ENCODE measurements at regions not wholly inside any gene's neighbourhood (a gene's known extent, or its start where the extent isn't known, plus 50 kb on each side); places are given as distances from the start of the nearest gene placed in this dataset.

DNA sequence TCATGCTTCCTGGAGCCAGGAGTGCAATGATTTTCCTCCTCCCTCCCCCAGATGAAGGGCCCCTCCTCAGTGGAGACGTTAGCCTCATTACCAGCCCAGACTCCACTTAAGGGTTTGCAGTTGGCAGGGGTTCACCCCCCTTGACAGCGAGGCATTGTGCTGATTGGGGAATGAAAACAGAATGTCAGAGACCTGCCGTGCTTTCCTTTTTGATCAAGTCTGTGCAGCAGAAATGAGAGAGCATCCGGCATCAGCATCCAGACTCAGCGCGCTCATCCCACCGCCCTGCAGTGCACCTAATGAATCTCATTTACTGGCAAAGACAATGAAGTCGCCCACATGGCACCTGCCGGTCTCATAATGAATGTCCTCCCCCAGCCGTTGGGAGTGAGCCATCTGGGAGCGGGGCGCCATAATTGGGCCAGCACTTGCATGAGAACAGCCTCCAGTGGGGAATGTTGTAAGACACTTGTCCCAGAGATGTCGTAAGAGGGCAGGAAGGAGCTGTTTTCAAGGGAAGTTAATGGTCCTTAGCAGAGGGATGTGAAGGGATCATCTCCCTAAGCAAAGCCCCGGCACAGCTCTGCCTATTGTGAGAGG is 98.3 kb upstream of the UQCRFS1 start:
- Histone ChIP-seq H3K9me2 (ENCODE audit: insufficient read depth) (no peaks in the 10 kb centered on the region), H3K9me3 (ENCODE audit: control insufficient read depth in 1 of 2, insufficient read depth in 1 of 2, low read depth in 1 of 2, low read length in 2 of 2) (no peaks in the 10 kb centered on the region), H2AFZ (ENCODE audit: low read depth, low read length, poor library complexity, severe bottlenecking) (no peak overlapping the region), H3K36me3 (ENCODE audit: control insufficient read depth in 1 of 2, insufficient read depth in 2 of 2, low read length in 2 of 2) (no peaks in the 10 kb centered on the region), H3K4me3 (replicated peaks in 1 of 2; ENCODE audit: low read depth in 1 of 2, low read length in 2 of 2) (no peak overlapping the region), H3K79me2 (ENCODE audit: insufficient read depth, low read length) (no peaks in the 10 kb centered on the region), H3K9ac (ENCODE audit: low read length) (no peak overlapping the region), H3K27ac (ENCODE audit: low read depth, low read length) (no peak overlapping the region), H4K20me1 (ENCODE audit: insufficient read depth) (no peaks in the 10 kb centered on the region), H3K4me1 (ENCODE audit: control insufficient read depth in 1 of 2, insufficient read depth in 2 of 2, low read length in 2 of 2) (no peaks in the 10 kb centered on the region), H3K4me2 (ENCODE audit: low read length) (no peak overlapping the region), H3K27me3 (ENCODE audit: insufficient read depth, low read length) (peaks cover 30% of the 10 kb centered on the region)
- POLR2A ChIA-PET: no interaction called here
- no peak for TF ChIP-seq ZNF274 (IDR thresholded peaks at IDR 0.05; ENCODE audit: low read depth, low read length)
- no peak for TF ChIP-seq SP1 (IDR thresholded peaks at IDR 0.05; ENCODE audit: low read depth)
- no peak for TF ChIP-seq SIN3A (IDR thresholded peaks at IDR 0.05; ENCODE audit: low read depth)
- no peak for TF ChIP-seq EGR1 (IDR thresholded peaks at IDR 0.05; ENCODE audit: low read depth)
- no peak for TF ChIP-seq JUND (IDR thresholded peaks at IDR 0.05)
- TF ChIP-seq, protein P1, sequence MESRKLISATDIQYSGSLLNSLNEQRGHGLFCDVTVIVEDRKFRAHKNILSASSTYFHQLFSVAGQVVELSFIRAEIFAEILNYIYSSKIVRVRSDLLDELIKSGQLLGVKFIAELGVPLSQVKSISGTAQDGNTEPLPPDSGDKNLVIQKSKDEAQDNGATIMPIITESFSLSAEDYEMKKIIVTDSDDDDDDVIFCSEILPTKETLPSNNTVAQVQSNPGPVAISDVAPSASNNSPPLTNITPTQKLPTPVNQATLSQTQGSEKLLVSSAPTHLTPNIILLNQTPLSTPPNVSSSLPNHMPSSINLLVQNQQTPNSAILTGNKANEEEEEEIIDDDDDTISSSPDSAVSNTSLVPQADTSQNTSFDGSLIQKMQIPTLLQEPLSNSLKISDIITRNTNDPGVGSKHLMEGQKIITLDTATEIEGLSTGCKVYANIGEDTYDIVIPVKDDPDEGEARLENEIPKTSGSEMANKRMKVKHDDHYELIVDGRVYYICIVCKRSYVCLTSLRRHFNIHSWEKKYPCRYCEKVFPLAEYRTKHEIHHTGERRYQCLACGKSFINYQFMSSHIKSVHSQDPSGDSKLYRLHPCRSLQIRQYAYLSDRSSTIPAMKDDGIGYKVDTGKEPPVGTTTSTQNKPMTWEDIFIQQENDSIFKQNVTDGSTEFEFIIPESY (IDR thresholded peaks at IDR 0.05; ENCODE audit: extremely low read depth, insufficient replicate concordance, low read length): no peak
- no peak for TF ChIP-seq EZH2 (IDR thresholded peaks at IDR 0.05)
- TF ChIP-seq YY1 (IDR thresholded peaks at IDR 0.05; ENCODE audit: extremely low read depth, insufficient replicate concordance, low read depth, low read length): no peak
- no peak for TF ChIP-seq ELF1 (IDR thresholded peaks at IDR 0.05; ENCODE audit: borderline replicate concordance, low read depth)
- no peak for TF ChIP-seq ZFX (IDR thresholded peaks at IDR 0.05)
- TF ChIP-seq EZH2phosphoT487 (IDR thresholded peaks at IDR 0.05; ENCODE audit: borderline replicate concordance): no peak
- TF ChIP-seq, protein P2, sequence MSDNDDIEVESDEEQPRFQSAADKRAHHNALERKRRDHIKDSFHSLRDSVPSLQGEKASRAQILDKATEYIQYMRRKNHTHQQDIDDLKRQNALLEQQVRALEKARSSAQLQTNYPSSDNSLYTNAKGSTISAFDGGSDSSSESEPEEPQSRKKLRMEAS (IDR thresholded peaks at IDR 0.05): no peak
- no peak for TF ChIP-seq POLR2A (IDR thresholded peaks at IDR 0.05; ENCODE audit: borderline replicate concordance, extremely low read depth, insufficient read depth, insufficient read length)
- TF ChIP-seq SRF (IDR thresholded peaks at IDR 0.05; ENCODE audit: low read depth): no peak
- TF ChIP-seq RAD21 (IDR thresholded peaks at IDR 0.05; ENCODE audit: low read depth): no peak
- no peak for TF ChIP-seq FOSL1 (IDR thresholded peaks at IDR 0.05; ENCODE audit: low read depth)
- TF ChIP-seq, protein P3, sequence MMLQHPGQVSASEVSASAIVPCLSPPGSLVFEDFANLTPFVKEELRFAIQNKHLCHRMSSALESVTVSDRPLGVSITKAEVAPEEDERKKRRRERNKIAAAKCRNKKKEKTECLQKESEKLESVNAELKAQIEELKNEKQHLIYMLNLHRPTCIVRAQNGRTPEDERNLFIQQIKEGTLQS (IDR thresholded peaks at IDR 0.05): no peak
- TF ChIP-seq CEBPB (IDR thresholded peaks at IDR 0.05; ENCODE audit: low read depth): no peak
- TF ChIP-seq TCF7L2 (IDR thresholded peaks at IDR 0.05; ENCODE audit: borderline replicate concordance, extremely low read depth, insufficient read depth, insufficient read length): no peak
- TF ChIP-seq POLR2AphosphoS5 (IDR thresholded peaks at IDR 0.05; ENCODE audit: low read depth, low read length): no peak
- CTCF ChIA-PET: no interaction called here
- intact Hi-C loops (cut with micrococcal nuclease): no loop called here
- RAD21 ChIA-PET (ENCODE audit: low non-redundant PET in 1 of 2, low total read pairs in 2 of 2, uncharacterized antibody in 2 of 2, unreplicated experiment in 2 of 2): no interaction called here
- DNase-seq (ENCODE audit: low read depth, low spot score) (no peak), ATAC-seq (no peak)
- BruUV-seq (replicated peaks): no TSS peak
